PC-3 (cell line): ENCODE measurements at regions not wholly inside any gene's neighbourhood (a gene's known extent, or its start where the extent isn't known, plus 50 kb on each side); places are given as distances from the start of the nearest gene placed in this dataset.

ENCODE experiments used
- EZH2 ChIP-seq: fragments of 300-600 bp; sonication (generic); IDR thresholded peaks from one replicate; pipeline ENCODE4 v1.6.1; 2017; ENCODE audit warnings: antibody characterized with exemption, mild to moderate bottlenecking, low read length; ENCODE audit not compliant: unreplicated experiment
- TF ChIP-seq, protein P1 (sequence below): fragments of 300-600 bp; sonication (generic); conservative IDR thresholded peaks from 2 replicates; pipeline ENCODE4 v1.5.1; 2017; ENCODE audit warnings: antibody characterized with exemption, low read depth, mild to moderate bottlenecking, low read length

GRCh38 chr14:65853407-65853955 is 441.0 kb downstream of the FUT8 start:
- TF ChIP-seq, protein P1, sequence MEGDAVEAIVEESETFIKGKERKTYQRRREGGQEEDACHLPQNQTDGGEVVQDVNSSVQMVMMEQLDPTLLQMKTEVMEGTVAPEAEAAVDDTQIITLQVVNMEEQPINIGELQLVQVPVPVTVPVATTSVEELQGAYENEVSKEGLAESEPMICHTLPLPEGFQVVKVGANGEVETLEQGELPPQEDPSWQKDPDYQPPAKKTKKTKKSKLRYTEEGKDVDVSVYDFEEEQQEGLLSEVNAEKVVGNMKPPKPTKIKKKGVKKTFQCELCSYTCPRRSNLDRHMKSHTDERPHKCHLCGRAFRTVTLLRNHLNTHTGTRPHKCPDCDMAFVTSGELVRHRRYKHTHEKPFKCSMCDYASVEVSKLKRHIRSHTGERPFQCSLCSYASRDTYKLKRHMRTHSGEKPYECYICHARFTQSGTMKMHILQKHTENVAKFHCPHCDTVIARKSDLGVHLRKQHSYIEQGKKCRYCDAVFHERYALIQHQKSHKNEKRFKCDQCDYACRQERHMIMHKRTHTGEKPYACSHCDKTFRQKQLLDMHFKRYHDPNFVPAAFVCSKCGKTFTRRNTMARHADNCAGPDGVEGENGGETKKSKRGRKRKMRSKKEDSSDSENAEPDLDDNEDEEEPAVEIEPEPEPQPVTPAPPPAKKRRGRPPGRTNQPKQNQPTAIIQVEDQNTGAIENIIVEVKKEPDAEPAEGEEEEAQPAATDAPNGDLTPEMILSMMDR: no peak; the same call in 1 of the 2 replicates
- TF ChIP-seq EZH2: no peak
